ENCODE measurements at regions not wholly inside any gene's neighbourhood (a gene's known extent, or its start where the extent isn't known, plus 50 kb on each side); places are given as distances from the start of the nearest gene placed in this dataset.
"Not testable (repeated sequence)": the region's sequence is repeated elsewhere in the genome, so short reads cannot be mapped to it uniquely, and the experiment has no call there.

DNA sequence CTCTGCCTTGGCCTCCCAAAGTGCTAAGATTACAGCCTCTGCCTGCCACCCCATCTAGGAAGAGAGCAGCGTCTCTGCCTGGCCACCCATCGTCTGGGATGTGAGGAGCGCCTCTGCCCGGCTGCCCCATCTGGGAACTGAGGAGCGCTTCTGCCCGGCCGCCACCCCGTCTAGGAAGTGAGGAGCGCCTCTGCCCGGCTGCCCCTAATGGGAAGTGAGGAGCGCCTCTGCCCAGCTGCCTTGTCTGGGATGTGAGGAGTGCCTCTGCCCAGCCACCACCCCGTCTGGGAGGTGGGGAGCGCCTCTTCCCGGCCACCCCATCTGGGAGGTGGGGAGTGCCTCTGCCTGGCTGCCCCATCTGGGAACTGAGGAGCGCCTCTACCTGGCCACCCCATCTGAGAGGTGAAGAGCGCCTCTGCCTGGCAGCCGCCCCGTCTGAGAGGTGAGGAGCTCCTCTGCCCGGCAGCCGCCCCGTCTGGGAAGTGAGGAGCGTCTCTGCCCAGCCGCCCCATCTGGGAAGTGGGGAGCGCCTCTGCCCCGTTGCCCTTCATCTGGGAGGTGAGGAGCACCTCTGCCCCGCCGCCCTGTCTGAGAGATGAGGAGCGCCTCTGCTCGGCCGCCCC, 481.0 kb upstream of the GNPDA2 start:
- not testable (repeated sequence) for H3K36me3 ChIP-seq (ENCODE audit: insufficient read depth, low read length); H3K4me3 ChIP-seq (ENCODE audit: low read length); H3K4me2 ChIP-seq (ENCODE audit: low read length); H3K27me3 ChIP-seq (ENCODE audit: control insufficient read depth, insufficient read depth, low read length); H3K9ac ChIP-seq (ENCODE audit: low read depth, low read length); H3K9me3 ChIP-seq (replicated peaks; ENCODE audit: low read length); H3K4me1 ChIP-seq (ENCODE audit: control insufficient read depth, insufficient read depth, low read length)

DNA sequence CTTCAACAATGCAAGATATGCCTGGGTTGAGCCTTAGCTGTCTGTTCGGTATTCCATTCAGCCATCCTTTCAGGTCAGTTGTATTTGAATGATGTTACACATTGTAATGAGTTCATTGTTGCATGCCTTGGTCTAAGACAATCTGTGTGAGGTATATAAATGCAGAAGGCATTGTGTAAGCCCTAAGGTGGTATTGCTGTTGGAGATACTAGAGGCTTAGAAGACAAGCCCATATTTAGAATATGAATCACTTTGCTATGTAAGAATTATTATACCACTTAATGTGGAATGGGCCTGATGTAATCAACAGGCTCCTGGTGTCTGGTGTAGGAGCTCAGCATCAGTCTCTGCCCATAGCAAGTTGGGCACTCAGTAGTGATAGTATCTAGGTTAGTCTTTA, 473.4 kb upstream of the GNPDA2 start:
- Histone ChIP-seq H3K36me3 (ENCODE audit: insufficient read depth, low read length) (no peaks in the 10 kb centered on the region), H3K9ac (ENCODE audit: low read depth, low read length) (no peak overlapping the region), H3K4me1 (ENCODE audit: control insufficient read depth, insufficient read depth, low read length) (no peaks in the 10 kb centered on the region), H3K4me3 (ENCODE audit: low read length) (no peak overlapping the region), H3K4me2 (ENCODE audit: low read length) (no peak overlapping the region), H3K27me3 (ENCODE audit: control insufficient read depth, insufficient read depth, low read length) (no peaks in the 10 kb centered on the region), H3K9me3 (replicated peaks; ENCODE audit: low read length) (no peaks in the 10 kb centered on the region)

DNA sequence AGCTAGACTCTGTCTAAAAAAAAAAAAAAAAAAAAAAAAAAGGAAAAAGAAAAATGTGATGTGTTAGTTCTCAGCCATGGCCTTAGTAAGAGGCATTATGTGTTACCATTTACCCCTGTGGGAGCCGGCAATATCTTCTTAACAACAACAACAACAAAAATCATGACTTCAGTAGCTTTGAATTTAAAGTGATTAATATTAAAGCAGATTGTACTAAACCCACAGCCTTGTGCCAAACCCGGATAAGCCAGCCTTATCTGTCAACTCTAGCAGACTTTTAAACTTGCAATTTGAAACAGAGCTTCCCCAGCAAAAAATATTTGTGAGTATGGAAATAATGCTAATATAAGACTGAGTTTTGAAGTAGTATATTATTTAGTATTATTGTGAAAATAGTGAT, 462.1 kb upstream of the GNPDA2 start:
- H3K4me3 ChIP-seq (ENCODE audit: low read length) = no peak overlapping the region
- no peak overlapping the region for H3K4me2 ChIP-seq (ENCODE audit: low read length)
- no peaks in the 10 kb centered on the region for H3K36me3 ChIP-seq (ENCODE audit: insufficient read depth, low read length)
- no peaks in the 10 kb centered on the region for H3K4me1 ChIP-seq (ENCODE audit: control insufficient read depth, insufficient read depth, low read length)
- no peak overlapping the region for H3K9ac ChIP-seq (ENCODE audit: low read depth, low read length)
- H3K9me3 ChIP-seq (replicated peaks; ENCODE audit: low read length) = no peaks in the 10 kb centered on the region
- no peaks in the 10 kb centered on the region for H3K27me3 ChIP-seq (ENCODE audit: control insufficient read depth, insufficient read depth, low read length)

DNA sequence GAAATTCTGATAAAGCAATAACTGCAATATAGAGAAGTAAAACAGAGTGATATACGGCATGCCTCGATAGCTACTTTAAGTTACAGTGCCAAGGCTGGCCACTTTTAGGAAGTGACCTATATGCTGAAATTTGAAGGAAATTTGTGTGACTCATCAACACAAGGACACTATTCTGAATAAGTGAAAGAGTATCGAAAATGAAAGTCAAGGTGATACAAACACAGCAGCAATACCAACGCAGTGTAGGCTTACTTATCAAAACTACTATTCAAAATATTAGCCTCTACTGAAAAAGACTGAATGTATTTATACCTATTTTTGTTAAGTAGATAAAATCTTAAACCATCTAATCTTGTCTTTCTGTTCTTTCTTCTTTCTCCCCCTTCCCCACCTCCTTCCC, 459.9 kb upstream of the GNPDA2 start:
- no peak overlapping the region for H3K4me3 ChIP-seq (ENCODE audit: low read length)
- H3K4me1 ChIP-seq (ENCODE audit: control insufficient read depth, insufficient read depth, low read length) = no peaks in the 10 kb centered on the region

DNA sequence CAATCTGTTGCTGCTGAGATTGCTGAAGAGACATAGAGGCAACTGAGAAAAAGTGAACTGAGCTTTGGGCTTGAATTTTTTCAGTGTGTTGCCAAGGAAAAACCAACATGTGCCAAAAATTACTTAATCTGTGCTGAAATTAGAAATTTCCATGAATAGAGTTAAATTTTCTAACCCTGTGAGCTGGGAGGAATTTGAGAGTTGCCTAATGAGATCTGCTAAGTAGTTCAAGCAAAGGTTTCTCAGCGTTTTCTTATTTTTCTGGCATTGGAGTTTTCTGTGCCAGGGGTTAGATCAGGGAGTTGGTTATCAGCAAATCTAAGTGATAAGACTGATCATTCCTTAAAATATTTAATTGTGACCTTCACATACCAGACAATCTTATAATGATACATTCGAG, 457.5 kb upstream of the GNPDA2 start:
- Histone ChIP-seq H3K4me3 (ENCODE audit: low read length) (no peak overlapping the region), H3K36me3 (ENCODE audit: insufficient read depth, low read length) (no peaks in the 10 kb centered on the region), H3K9ac (ENCODE audit: low read depth, low read length) (no peak overlapping the region), H3K4me2 (ENCODE audit: low read length) (no peak overlapping the region), H3K27me3 (ENCODE audit: control insufficient read depth, insufficient read depth, low read length) (no peaks in the 10 kb centered on the region), H3K4me1 (ENCODE audit: control insufficient read depth, insufficient read depth, low read length) (peaks cover 6% of the 10 kb centered on the region), H3K9me3 (replicated peaks; ENCODE audit: low read length) (no peaks in the 10 kb centered on the region)

More for the DNA sequence above, 459.9 kb upstream of the GNPDA2 start:
- Histone ChIP-seq H3K36me3 (ENCODE audit: insufficient read depth, low read length) (no peaks in the 10 kb centered on the region), H3K9me3 (replicated peaks; ENCODE audit: low read length) (no peaks in the 10 kb centered on the region), H3K9ac (ENCODE audit: low read depth, low read length) (no peak overlapping the region), H3K27me3 (ENCODE audit: control insufficient read depth, insufficient read depth, low read length) (no peaks in the 10 kb centered on the region), H3K4me2 (ENCODE audit: low read length) (no peak overlapping the region)

DNA sequence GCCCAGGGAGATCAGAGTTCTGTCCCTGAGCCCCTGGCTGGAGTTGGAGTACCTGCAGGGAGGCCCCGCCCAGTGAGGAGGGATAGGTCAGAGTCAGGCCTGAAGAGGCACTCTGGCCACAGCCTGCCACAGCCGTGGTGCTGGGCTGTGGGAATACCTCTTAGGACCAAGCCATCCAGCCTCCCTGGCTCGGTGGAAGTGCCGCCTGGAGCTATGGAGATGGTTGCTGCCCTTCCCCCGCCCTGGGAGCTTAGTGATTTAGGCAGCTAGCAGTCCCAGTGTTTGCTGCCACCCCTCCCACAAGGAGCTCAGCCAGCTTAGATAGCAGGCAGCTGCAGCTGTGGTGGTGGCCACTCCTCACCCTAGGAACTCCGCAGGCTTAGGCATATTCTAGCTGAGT, 446.3 kb upstream of the GNPDA2 start:
- Histone ChIP-seq H3K4me3 (ENCODE audit: low read length) (no peak overlapping the region), H3K27me3 (ENCODE audit: control insufficient read depth, insufficient read depth, low read length) (no peaks in the 10 kb centered on the region), H3K4me1 (ENCODE audit: control insufficient read depth, insufficient read depth, low read length) (no peaks in the 10 kb centered on the region), H3K9ac (ENCODE audit: low read depth, low read length) (no peak overlapping the region), H3K4me2 (ENCODE audit: low read length) (no peak overlapping the region), H3K9me3 (replicated peaks; ENCODE audit: low read length) (no peaks in the 10 kb centered on the region), H3K36me3 (ENCODE audit: insufficient read depth, low read length) (no peaks in the 10 kb centered on the region)

DNA sequence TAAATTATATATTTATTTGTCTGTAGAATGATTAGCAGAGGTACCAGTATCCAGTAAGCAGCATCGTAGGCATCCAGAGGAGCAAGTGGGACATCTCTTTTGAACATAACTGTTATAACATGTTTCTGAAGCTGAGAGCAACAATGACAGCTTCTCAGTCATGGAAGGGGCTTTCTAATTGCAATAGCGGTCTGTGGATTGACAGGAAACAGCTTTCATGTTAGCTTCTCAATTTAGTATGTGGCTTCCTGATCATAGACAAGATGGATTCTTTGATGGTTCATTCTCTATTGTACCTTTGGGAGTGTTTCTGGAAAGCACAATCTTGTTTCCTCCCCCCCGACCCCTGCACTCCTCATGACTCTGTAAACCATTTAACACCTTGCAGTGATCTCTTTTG, 434.6 kb upstream of the GNPDA2 start:
- no peaks in the 10 kb centered on the region for H3K36me3 ChIP-seq (ENCODE audit: insufficient read depth, low read length)
- H3K9ac ChIP-seq (ENCODE audit: low read depth, low read length) = no peak overlapping the region
- no peak overlapping the region for H3K4me2 ChIP-seq (ENCODE audit: low read length)
- H3K27me3 ChIP-seq (ENCODE audit: control insufficient read depth, insufficient read depth, low read length) = no peaks in the 10 kb centered on the region
- no peak overlapping the region for H3K4me3 ChIP-seq (ENCODE audit: low read length)
- H3K4me1 ChIP-seq (ENCODE audit: control insufficient read depth, insufficient read depth, low read length) = no peaks in the 10 kb centered on the region
- H3K9me3 ChIP-seq (replicated peaks; ENCODE audit: low read length) = no peaks in the 10 kb centered on the region

DNA sequence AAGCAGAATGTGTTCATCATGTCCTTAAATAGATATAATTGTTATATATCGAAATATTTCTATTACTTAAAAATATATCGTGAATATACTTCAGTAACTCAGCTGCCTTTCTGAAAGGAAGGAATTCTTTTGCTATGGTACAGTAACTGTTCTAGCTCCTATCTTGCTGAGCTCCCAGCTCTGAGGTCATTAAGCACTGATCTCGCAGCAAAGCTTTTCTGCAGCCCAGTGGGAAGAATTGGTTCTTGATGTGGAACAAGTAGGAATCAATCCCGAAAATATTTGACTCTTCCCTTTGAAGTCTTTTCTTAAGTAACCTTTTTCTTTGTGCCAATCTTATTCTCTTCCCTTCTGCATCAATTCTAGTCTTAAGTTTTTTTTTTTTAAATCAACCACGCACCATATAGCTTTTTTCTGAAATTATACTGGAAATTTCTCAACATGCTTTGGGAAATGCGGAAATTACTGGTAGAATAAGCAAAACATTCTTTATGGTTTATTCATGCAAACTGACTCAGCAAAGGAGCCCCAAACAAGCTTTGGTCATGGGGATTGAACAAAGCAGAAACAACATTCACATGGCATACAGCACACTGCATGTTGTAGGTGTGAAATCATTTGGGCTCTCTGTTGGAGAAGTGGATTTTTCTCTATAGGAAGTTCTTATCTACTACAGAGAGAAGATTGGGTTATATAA, 428.9 kb upstream of the GNPDA2 start:
- no peaks in the 10 kb centered on the region for H3K36me3 ChIP-seq (ENCODE audit: insufficient read depth, low read length)
- H3K4me1 ChIP-seq (ENCODE audit: control insufficient read depth, insufficient read depth, low read length) = peaks cover 17% of the 10 kb centered on the region
- peak overlapping the region; percentile 52 for H3K4me2 ChIP-seq (ENCODE audit: low read length)
- H3K9me3 ChIP-seq (replicated peaks; ENCODE audit: low read length) = no peaks in the 10 kb centered on the region
- no peak overlapping the region for H3K9ac ChIP-seq (ENCODE audit: low read depth, low read length)
- no peaks in the 10 kb centered on the region for H3K27me3 ChIP-seq (ENCODE audit: control insufficient read depth, insufficient read depth, low read length)
- no peak overlapping the region for H3K4me3 ChIP-seq (ENCODE audit: low read length)

DNA sequence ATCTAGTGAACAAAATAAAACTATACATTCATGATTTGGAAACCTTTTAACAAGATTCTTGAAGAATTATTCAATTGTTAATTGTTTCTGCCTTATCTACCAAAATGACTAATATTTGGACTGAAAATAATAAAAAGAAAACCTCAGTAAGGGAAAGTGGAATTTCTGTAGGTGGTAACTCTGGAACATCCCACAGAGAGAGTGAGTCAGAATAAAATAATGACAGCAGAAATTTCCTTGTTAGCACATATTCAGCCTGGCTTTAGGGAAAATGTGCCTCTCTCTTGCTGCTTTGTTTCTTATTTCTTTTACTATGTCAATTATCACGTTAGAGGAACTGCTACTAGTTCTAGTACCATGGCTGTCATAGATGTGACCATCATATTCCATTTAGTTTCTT, 421.5 kb upstream of the GNPDA2 start:
- Histone ChIP-seq H3K9ac (ENCODE audit: low read depth, low read length) (no peak overlapping the region), H3K27me3 (ENCODE audit: control insufficient read depth, insufficient read depth, low read length) (no peaks in the 10 kb centered on the region), H3K4me2 (ENCODE audit: low read length) (peak overlapping the region; percentile 55), H3K36me3 (ENCODE audit: insufficient read depth, low read length) (no peaks in the 10 kb centered on the region), H3K9me3 (replicated peaks; ENCODE audit: low read length) (no peaks in the 10 kb centered on the region), H3K4me1 (ENCODE audit: control insufficient read depth, insufficient read depth, low read length) (peaks cover 11% of the 10 kb centered on the region), H3K4me3 (ENCODE audit: low read length) (no peak overlapping the region)

DNA sequence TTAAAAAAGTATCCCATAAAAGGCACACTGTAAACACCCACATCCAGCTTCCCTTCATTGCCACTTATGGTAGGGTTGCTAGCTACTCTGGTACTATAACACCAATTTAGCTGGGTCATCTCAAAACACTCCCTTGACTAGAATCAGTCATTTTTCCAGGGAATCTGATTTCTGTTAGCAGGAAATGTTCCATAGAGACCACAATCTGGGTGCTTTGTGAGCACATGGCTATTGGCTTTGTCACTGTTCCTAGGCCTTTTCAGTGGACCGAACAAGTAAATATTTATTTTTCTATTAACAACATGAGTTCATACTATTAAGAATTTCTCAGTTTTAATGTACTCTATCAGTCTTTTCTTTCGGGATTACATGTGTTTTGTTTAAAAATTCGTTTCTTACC, 404.7 kb upstream of the GNPDA2 start:
- no peak overlapping the region for H3K4me3 ChIP-seq (ENCODE audit: low read length)
- H3K9me3 ChIP-seq (replicated peaks; ENCODE audit: low read length) = no peaks in the 10 kb centered on the region
- no peak overlapping the region for H3K4me2 ChIP-seq (ENCODE audit: low read length)
- H3K36me3 ChIP-seq (ENCODE audit: insufficient read depth, low read length) = no peaks in the 10 kb centered on the region
- H3K27me3 ChIP-seq (ENCODE audit: control insufficient read depth, insufficient read depth, low read length) = no peaks in the 10 kb centered on the region
- no peak overlapping the region for H3K9ac ChIP-seq (ENCODE audit: low read depth, low read length)
- no peaks in the 10 kb centered on the region for H3K4me1 ChIP-seq (ENCODE audit: control insufficient read depth, insufficient read depth, low read length)

DNA sequence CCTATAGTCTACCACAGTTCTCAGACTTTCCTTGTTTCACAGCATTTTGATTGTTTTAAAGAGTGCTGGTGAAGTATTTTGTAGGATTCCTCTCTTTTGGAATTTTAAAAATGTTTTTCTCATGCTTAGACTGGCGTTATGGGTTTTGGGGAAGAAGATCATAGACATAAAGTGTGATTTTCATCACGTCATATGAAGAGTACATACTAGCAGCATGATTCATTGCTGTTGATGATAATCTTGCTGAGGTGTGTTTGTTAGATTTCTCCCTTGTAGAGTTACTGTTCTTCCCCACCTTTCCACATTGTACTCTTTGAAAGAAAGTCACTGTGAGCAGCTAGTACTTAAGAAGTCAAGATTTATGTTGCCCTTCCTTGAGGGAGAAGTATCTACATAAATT, 396.1 kb upstream of the GNPDA2 start:
- Histone ChIP-seq H3K4me1 (ENCODE audit: control insufficient read depth, insufficient read depth, low read length) (no peaks in the 10 kb centered on the region), H3K9ac (ENCODE audit: low read depth, low read length) (no peak overlapping the region), H3K4me2 (ENCODE audit: low read length) (no peak overlapping the region), H3K27me3 (ENCODE audit: control insufficient read depth, insufficient read depth, low read length) (no peaks in the 10 kb centered on the region), H3K4me3 (ENCODE audit: low read length) (no peak overlapping the region), H3K9me3 (replicated peaks; ENCODE audit: low read length) (no peaks in the 10 kb centered on the region), H3K36me3 (ENCODE audit: insufficient read depth, low read length) (no peaks in the 10 kb centered on the region)

DNA sequence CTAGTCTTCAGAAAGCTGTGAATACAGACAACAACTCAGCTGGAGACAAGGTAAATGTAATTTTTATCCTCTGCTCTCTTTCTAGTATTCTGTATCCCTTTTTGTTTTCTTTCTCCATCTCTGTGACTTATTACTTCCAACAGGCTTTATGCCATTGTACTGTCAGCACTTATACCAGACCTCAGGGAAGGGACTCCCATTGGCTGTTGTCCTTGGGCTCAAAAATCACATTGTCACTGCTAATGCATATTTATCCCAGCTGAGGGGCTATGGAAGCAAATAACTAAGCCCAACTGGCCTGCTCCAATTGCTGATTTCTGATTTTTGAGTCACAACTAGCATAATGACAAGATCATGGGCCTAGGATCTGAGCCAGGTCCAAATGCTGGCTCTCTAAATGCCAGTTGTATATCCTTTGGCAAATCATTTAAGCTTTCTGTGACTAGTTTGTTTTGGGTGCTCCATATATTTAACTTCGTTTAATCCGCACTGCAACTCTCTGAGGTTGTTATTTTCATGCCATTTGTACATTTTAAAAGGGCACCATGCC, 395.1 kb upstream of the GNPDA2 start:
- H3K4me2 ChIP-seq (ENCODE audit: low read length) = no peak overlapping the region
- H3K4me3 ChIP-seq (ENCODE audit: low read length) = no peak overlapping the region
- H3K9ac ChIP-seq (ENCODE audit: low read depth, low read length) = no peak overlapping the region
- H3K27me3 ChIP-seq (ENCODE audit: control insufficient read depth, insufficient read depth, low read length) = no peaks in the 10 kb centered on the region
- H3K4me1 ChIP-seq (ENCODE audit: control insufficient read depth, insufficient read depth, low read length) = no peaks in the 10 kb centered on the region
- no peaks in the 10 kb centered on the region for H3K9me3 ChIP-seq (replicated peaks; ENCODE audit: low read length)
- no peaks in the 10 kb centered on the region for H3K36me3 ChIP-seq (ENCODE audit: insufficient read depth, low read length)

All from skeletal muscle satellite cell (primary cell).